ENCODE measurements at regions not wholly inside any gene's neighbourhood (a gene's known extent, or its start where the extent isn't known, plus 50 kb on each side); places are given as distances from the start of the nearest gene placed in this dataset.

- CTCF ChIA-PET = no interaction called here
- peak; percentile 33; the same call in 1 of the 2 replicates for ATAC-seq
Observed at GRCh38 chr9:1296331-1296730, 246.2 kb downstream of the DMRT2 start.

GRCh38 chr9:1298046-1298445 is 247.9 kb downstream of the DMRT2 start:
- no peaks in the 10 kb centered on the region for H4K20me1 ChIP-seq (ENCODE audit: low read length)
- no peak overlapping the region for H3K4me3 ChIP-seq (ENCODE audit: low read length)
- no peaks in the 10 kb centered on the region for H3K36me3 ChIP-seq (ENCODE audit: low read depth, low read length)
- TF ChIP-seq EZH2phosphoT487 (IDR thresholded peaks at IDR 0.05; ENCODE audit: borderline replicate concordance, low read length) (no peak), EZH2 (IDR thresholded peaks at IDR 0.05; ENCODE audit: low read length, unreplicated experiment) (no peak), CTCF (conservative IDR thresholded peaks at IDR 0.05; ENCODE audit: low read depth, low read length) (no peak)
- DNase-seq (no peak), ATAC-seq (no peak)
- no TSS peak for BruUV-seq (replicated peaks)
- H3K27ac ChIP-seq (ENCODE audit: low read length) = no peak overlapping the region
- no peaks in the 10 kb centered on the region for H3K9me3 ChIP-seq (ENCODE audit: low read length)
- ChIA-PET POLR2A (ENCODE audit: unreplicated experiment) (no interaction called here), CTCF (no interaction called here)
- H3K79me2 ChIP-seq (ENCODE audit: low read length) = no peaks in the 10 kb centered on the region
- intact Hi-C loops (cut with micrococcal nuclease) = no loop called here
- H3K27me3 ChIP-seq (ENCODE audit: low read length) = no peaks in the 10 kb centered on the region
- no peak overlapping the region for H2AFZ ChIP-seq (ENCODE audit: low read length)
- H3F3A ChIP-seq (ENCODE audit: low read length, unreplicated experiment) = no peaks in the 10 kb centered on the region
- no peak overlapping the region for H3K9ac ChIP-seq (ENCODE audit: low read length)
- H3K4me1 ChIP-seq (ENCODE audit: insufficient read depth, low read length) = peaks cover 19% of the 10 kb centered on the region; the same call in 1 of the 2 replicates
- no peak overlapping the region for H3K4me2 ChIP-seq (ENCODE audit: low read length)
- no peaks in the 10 kb centered on the region for H3K9me2 ChIP-seq (replicated peaks; ENCODE audit: low read length)

More at GRCh38 chr9:1296331-1296730, 246.2 kb downstream of the DMRT2 start:
- no TSS peak for BruUV-seq (replicated peaks)
- no peaks in the 10 kb centered on the region for H3K27me3 ChIP-seq (ENCODE audit: low read length)
- peaks cover 19% of the 10 kb centered on the region; the same call in 1 of the 2 replicates for H3K4me1 ChIP-seq (ENCODE audit: insufficient read depth, low read length)
- no peaks in the 10 kb centered on the region for H3K36me3 ChIP-seq (ENCODE audit: low read depth, low read length)
- intact Hi-C loops (cut with micrococcal nuclease) = no loop called here
- TF ChIP-seq CTCF (conservative IDR thresholded peaks at IDR 0.05; ENCODE audit: low read depth, low read length) (no peak), EZH2phosphoT487 (IDR thresholded peaks at IDR 0.05; ENCODE audit: borderline replicate concordance, low read length) (no peak), EZH2 (IDR thresholded peaks at IDR 0.05; ENCODE audit: low read length, unreplicated experiment) (no peak)
- H4K20me1 ChIP-seq (ENCODE audit: low read length) = no peaks in the 10 kb centered on the region
- no peaks in the 10 kb centered on the region for H3K9me2 ChIP-seq (replicated peaks; ENCODE audit: low read length)
- H3K9ac ChIP-seq (ENCODE audit: low read length) = no peak overlapping the region
- peak overlapping the region; percentile 7; the same call in 1 of the 2 replicates for H3K27ac ChIP-seq (ENCODE audit: low read length)
- no peaks in the 10 kb centered on the region for H3F3A ChIP-seq (ENCODE audit: low read length, unreplicated experiment)
- DNase-seq = peak; percentile 61
- POLR2A ChIA-PET (ENCODE audit: unreplicated experiment) = no interaction called here
- H3K79me2 ChIP-seq (ENCODE audit: low read length) = no peaks in the 10 kb centered on the region
- no peaks in the 10 kb centered on the region for H3K9me3 ChIP-seq (ENCODE audit: low read length)
- H2AFZ ChIP-seq (ENCODE audit: low read length) = no peak overlapping the region
- no peak overlapping the region for H3K4me2 ChIP-seq (ENCODE audit: low read length)
- H3K4me3 ChIP-seq (ENCODE audit: low read length) = no peak overlapping the region

- Histone ChIP-seq H2AFZ (ENCODE audit: low read length) (no peak overlapping the region), H3K4me3 (ENCODE audit: low read length) (no peak overlapping the region), H3F3A (ENCODE audit: low read length, unreplicated experiment) (no peaks in the 10 kb centered on the region), H3K4me2 (ENCODE audit: low read length) (no peak overlapping the region), H3K9me3 (ENCODE audit: low read length) (no peaks in the 10 kb centered on the region), H3K9me2 (replicated peaks; ENCODE audit: low read length) (no peaks in the 10 kb centered on the region), H3K27ac (ENCODE audit: low read length) (no peak overlapping the region), H3K4me1 (ENCODE audit: insufficient read depth, low read length) (peaks cover 8% of the 10 kb centered on the region; the same call in 1 of the 2 replicates), H3K27me3 (ENCODE audit: low read length) (no peaks in the 10 kb centered on the region), H3K36me3 (ENCODE audit: low read depth, low read length) (no peaks in the 10 kb centered on the region), H4K20me1 (ENCODE audit: low read length) (no peaks in the 10 kb centered on the region), H3K79me2 (ENCODE audit: low read length) (no peaks in the 10 kb centered on the region), H3K9ac (ENCODE audit: low read length) (no peak overlapping the region)
- ChIA-PET POLR2A (ENCODE audit: unreplicated experiment) (interaction anchor here (0.6 kb wide), 1 partner anchor 19 kb away, joined by 3 read pairs; no protein-coding TSS in a partner anchor), CTCF (no interaction called here)
- TF ChIP-seq EZH2phosphoT487 (IDR thresholded peaks at IDR 0.05; ENCODE audit: borderline replicate concordance, low read length) (no peak), EZH2 (IDR thresholded peaks at IDR 0.05; ENCODE audit: low read length, unreplicated experiment) (no peak), CTCF (conservative IDR thresholded peaks at IDR 0.05; ENCODE audit: low read depth, low read length) (no peak)
- ATAC-seq = no peak
- intact Hi-C loops (cut with micrococcal nuclease) = no loop called here
- no peak for DNase-seq
- no TSS peak for BruUV-seq (replicated peaks)
Observed at GRCh38 chr9:1300941-1301340, 250.8 kb downstream of the DMRT2 start.
